Rectal smooth muscle tissue (tissue), 1 donor: ENCODE measurements at regions not wholly inside any gene's neighbourhood (a gene's known extent, or its start where the extent isn't known, plus 50 kb on each side); places are given as distances from the start of the nearest gene placed in this dataset.
A peak's percentile ranks its signal among the peaks of the same experiment; 100 is the strongest.
"Not testable (repeated sequence)": the region's sequence is repeated elsewhere in the genome, so short reads cannot be mapped to it uniquely, and the experiment has no call there.

Experiments
- H3K27ac ChIP-seq: one replicate; pipeline ENCODE4 v1.7.0; 2013; ENCODE audit warnings: low read depth, low read length, inconsistent platforms
- H3K27me3 ChIP-seq: one replicate; pipeline ENCODE4 v1.7.0; 2013; ENCODE audit warnings: low read length; ENCODE audit not compliant: control insufficient read depth, insufficient read depth
- H3K36me3 ChIP-seq: one replicate; pipeline ENCODE4 v1.7.0; 2013; ENCODE audit warnings: low read length; ENCODE audit not compliant: control insufficient read depth, insufficient read depth
- H3K4me1 ChIP-seq: one replicate; pipeline ENCODE4 v1.7.0; 2013; ENCODE audit warnings: low read length; ENCODE audit not compliant: control insufficient read depth, insufficient read depth
- H3K4me3 ChIP-seq: one replicate; pipeline ENCODE4 v1.7.0; 2013; ENCODE audit warnings: low read length
- H3K9ac ChIP-seq: one replicate; pipeline ENCODE4 v1.7.0; 2013; ENCODE audit warnings: low read length

DNA sequence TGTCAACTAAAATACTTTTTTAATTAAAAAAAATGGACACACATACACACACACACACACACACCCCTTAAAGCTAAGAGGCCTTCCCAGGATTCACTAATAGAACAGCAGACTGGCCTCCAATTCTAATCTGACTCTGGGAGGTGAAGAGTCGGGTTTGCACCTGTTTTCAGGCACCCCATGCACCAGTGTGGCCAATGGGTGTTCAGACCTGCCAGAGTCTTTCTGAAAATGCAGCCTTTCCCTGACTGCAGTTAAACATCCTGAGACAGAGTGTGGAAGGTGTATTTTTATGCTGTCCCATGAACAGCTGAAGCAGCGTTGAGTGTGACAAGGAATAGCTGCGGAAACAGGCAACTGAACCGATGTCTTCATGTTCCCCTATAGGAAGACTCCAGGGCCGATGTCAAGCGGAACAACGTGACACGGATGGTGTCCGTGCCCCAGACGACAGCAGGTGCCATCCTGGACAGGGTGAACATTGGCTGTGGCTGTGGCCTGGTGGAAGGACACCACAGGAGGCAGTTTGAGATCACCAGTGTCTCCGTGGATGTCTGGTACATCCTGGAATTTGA, 74.6 kb upstream of the LYZL2 start:
- Histone ChIP-seq H3K9ac (no peak overlapping the region), H3K36me3 (no peaks in the 10 kb centered on the region), H3K27ac (no peak overlapping the region), H3K27me3 (no peaks in the 10 kb centered on the region), H3K4me1 (no peaks in the 10 kb centered on the region), H3K4me3 (no peak overlapping the region)

GRCh38 chr10:30703446-30703845, 73.9 kb upstream of the LYZL2 start:
- H3K4me1 ChIP-seq, H3K27me3 ChIP-seq, H3K9ac ChIP-seq, H3K4me3 ChIP-seq, H3K27ac ChIP-seq, H3K36me3 ChIP-seq: not testable (repeated sequence)

- Histone ChIP-seq H3K36me3 (no peaks in the 10 kb centered on the region), H3K4me1 (no peaks in the 10 kb centered on the region), H3K4me3 (no peak overlapping the region), H3K9ac (no peak overlapping the region), H3K27me3 (no peaks in the 10 kb centered on the region), H3K27ac (no peak overlapping the region)
Measured at GRCh38 chr10:30702860-30703259, 73.3 kb upstream of the LYZL2 start.

- Histone ChIP-seq H3K36me3 (no peaks in the 10 kb centered on the region), H3K4me3 (no peak overlapping the region), H3K4me1 (no peaks in the 10 kb centered on the region), H3K9ac (no peak overlapping the region), H3K27ac (no peak overlapping the region), H3K27me3 (no peaks in the 10 kb centered on the region)
Measured at GRCh38 chr10:30701451-30702173, 72.1 kb upstream of the LYZL2 start.

DNA sequence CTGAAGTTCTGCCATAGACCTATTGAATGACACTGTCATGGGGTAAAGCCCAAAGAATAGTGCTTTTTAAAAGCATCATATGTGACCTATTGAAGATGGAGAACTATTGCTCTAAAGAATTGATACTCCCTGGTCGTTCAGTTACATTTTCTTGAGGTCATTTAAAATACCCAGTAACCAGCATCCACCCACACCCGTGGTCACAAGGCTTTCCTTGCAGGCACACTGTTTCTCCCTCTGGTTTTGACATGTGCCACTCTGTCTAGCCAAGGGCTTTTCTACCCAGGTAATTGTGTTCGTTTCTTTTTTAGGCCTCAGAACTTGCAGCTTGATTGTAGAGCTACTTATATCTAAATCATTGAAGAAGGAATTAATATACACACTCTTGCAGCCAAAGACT, 68.3 kb upstream of the LYZL2 start:
- Histone ChIP-seq H3K36me3 (no peaks in the 10 kb centered on the region), H3K9ac (no peak overlapping the region), H3K4me3 (no peak overlapping the region), H3K27me3 (no peaks in the 10 kb centered on the region), H3K4me1 (no peaks in the 10 kb centered on the region), H3K27ac (no peak overlapping the region)

- not testable (repeated sequence) for H3K4me1 ChIP-seq, H3K9ac ChIP-seq, H3K4me3 ChIP-seq, H3K27ac ChIP-seq, H3K36me3 ChIP-seq, H3K27me3 ChIP-seq
Measured at GRCh38 chr10:30697221-30697620, 67.7 kb upstream of the LYZL2 start.

DNA sequence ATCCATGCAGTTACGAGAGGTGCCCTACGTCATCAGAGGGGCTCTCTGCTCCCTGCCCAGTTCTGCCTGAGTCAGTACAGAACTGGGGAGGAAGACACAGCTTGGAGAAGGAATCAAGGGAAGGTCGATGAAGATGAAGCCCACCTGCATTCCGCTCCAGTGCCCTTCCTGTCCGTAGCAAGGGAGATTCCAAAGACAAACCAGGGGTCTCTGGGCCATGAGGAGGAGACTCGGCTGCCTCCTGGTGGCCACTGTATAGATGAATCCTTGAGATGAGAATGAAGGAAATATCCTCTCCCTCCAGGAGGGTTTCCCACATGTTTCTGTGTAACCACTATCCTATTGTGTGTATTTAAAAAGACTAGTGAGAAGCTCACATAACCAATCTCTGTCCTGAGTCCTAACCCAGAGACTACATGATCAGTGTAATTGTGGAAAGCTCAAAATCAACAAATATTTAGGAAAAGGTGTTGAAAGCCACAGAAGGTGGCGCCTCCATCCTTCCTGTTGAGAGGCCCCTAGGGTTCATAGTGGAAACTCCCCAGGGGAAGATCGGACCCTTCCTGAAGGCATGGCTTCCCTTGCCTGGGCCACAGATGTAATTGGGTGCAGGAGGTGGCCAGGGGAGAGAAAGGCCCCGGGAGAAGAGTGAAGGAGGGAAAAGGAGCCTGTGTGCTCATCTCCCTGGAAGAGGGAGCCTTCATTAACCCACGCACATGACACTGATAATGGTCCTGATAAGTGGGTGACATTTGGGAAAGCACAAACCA, 67.0 kb upstream of the LYZL2 start:
- not testable (repeated sequence) for H3K4me1 ChIP-seq, H3K9ac ChIP-seq, H3K27me3 ChIP-seq, H3K36me3 ChIP-seq, H3K4me3 ChIP-seq
- peak overlapping the region; percentile 82 for H3K27ac ChIP-seq

DNA sequence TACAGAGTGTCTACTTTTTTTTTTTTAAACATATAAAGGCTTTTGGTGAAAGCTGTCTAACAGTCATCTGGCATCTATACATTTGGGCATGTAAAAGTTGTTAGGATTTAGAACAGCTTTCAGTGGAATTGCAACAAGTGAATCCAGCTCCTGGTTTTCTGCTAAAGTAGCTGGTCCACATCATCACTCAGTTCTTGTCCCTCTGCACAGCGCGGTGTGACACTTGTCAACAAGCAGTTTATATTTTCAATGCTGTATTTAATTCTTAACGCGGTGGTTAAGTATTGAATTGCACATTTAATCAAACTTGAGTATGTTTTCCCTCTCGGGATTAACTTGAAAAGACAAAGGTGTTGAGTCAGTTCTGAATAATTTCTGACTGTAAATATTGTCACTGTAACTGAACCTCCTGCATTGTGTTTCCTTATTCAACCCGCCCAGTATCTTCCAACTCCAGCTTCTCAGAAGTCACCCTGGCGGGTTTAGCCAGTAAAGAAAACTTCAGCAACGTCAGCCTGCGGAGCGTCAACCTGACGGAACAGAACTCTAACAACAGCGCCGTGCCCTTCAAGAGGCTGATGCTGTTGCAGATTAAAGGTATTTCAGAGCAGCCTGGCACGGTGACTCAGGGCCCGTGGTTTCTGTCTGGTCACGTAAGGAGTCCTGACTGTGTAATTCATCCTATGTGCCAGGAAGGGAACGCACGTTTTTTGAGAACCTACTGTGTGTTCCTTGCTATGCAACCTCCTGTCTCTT, 66.1 kb upstream of the LYZL2 start:
- H3K4me3 ChIP-seq, H3K4me1 ChIP-seq, H3K9ac ChIP-seq, H3K27me3 ChIP-seq, H3K36me3 ChIP-seq: not testable (repeated sequence)
- peak overlapping the region; percentile 82 for H3K27ac ChIP-seq

DNA sequence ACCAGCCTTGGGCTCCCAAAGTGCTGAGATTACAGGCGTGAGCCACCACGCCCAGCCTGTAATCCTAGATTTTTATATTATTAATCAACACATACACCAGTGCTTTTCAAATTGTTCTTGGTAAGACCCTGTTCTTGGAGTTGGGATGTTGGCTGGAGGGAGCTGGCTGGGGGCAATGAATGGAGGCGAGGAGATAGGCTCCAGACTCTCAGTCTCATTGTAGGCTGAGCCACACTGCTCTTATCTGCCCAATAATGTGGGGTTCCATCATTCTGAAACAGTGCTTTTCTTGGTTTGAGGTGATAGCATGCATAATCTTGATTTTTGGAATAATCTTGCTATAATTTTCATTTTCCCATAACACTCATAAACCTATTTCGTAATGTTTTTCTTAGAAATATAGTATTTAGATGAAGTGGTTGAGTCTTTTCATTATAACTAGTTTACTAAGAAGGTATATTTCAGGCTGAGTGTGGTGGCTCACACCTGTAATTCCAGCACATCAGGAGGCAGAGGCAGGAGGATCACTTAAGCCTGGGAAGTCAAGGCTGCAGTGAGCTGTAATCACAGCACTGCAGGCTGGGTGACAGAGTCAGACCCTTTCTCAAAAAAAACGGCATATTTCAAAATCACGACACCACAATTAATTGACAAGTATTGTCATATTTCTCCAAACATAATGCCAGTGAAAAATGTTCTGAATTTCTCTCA, 65.1 kb upstream of the LYZL2 start:
- no peak overlapping the region for H3K9ac ChIP-seq
- H3K27me3 ChIP-seq, result no peaks in the 10 kb centered on the region
- no peaks in the 10 kb centered on the region for H3K36me3 ChIP-seq
- peak overlapping the region; percentile 64 for H3K27ac ChIP-seq
- H3K4me1 ChIP-seq, result no peaks in the 10 kb centered on the region
- H3K4me3 ChIP-seq, result no peak overlapping the region

DNA sequence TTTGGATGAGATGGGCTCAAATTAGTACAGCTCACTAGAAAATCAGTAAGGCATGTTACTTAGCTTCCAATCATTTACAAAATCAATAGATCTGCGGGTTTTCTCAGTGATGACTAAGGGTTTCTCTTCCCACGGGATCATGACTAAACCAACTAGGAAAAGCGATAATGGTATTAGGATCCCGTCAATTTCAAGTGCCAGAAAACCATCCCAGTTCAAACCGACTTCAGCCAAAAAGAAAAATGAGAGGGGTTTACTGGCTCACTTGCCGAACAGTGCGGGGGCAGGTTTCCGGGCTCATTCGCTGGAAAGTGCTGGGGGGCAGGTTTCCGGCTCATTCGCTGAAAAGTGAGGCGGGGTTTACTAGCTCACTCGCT, 62.1 kb upstream of the LYZL2 start:
- Histone ChIP-seq H3K27ac (no peak overlapping the region), H3K36me3 (no peaks in the 10 kb centered on the region), H3K4me1 (no peaks in the 10 kb centered on the region), H3K9ac (no peak overlapping the region), H3K4me3 (no peak overlapping the region), H3K27me3 (no peaks in the 10 kb centered on the region)

DNA sequence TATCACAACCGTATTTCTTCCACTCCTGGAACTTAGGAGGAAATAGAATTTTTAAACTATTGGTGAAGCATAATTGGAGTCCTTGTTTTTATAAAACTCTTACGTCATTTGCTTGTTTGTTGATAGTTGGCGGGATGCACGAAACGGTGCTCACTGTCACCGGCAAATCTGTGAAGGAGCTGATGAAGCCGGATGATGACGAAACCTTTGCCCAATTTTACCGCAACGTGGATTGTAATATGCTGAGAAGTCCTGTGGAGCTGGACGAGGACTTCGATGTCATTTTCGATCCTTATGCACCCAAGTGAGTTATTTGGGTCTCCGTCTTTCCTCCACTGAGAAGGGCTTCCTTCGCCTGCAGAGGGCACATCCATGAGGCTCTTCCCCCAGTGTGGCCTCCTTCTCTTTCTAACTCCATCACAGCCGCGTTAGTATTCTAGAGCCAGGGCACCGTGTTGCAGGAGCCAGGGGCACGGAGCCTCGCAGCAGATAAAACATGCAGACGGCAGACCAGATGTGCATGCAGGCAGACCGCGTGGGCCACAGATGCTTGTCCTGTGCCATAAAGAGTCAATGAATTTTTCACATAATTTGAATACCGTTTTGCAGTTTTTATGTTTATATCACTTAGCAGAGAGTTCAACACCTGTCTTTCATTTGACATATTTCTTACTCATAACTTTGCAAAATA, 61.5 kb upstream of the LYZL2 start:
- H3K4me1 ChIP-seq, H3K27ac ChIP-seq, H3K27me3 ChIP-seq, H3K4me3 ChIP-seq, H3K36me3 ChIP-seq, H3K9ac ChIP-seq: not testable (repeated sequence)
